Heart right ventricle (tissue), 16 donors: ENCODE measurements at regions not wholly inside any gene's neighbourhood (a gene's known extent, or its start where the extent isn't known, plus 50 kb on each side); places are given as distances from the start of the nearest gene placed in this dataset.

Experiments
- ATAC-seq, 8 donors: fragments of 200-7000 bp; cut with Tn5 transposase; one replicate each; pipeline ENCODE4 v1.9.1; 2020; ENCODE audit warnings: mild to moderate bottlenecking in 8 of 8, moderate library complexity in 8 of 8, moderate number of reproducible peaks in 1 of 8
- DNase-seq, 2 donors: peaks; one replicate each; pipeline ENCODE4 v3.0.0-alpha.2; 2020
- H3K27ac ChIP-seq, 10 donors: fragments of 200-600 bp; sonication (generic) in 2 of 10; one replicate each; pipeline versions ENCODE4 v1.5.0 to v1.8.0; 2020 to 2022; ENCODE audit warnings: mild to moderate bottlenecking in 3 of 10
- H3K27me3 ChIP-seq, 7 donors: fragments of 200-600 bp; one replicate each; pipeline ENCODE4 v1.8.0; 2021 to 2022; ENCODE audit warnings: mild to moderate bottlenecking in 2 of 7
- H3K36me3 ChIP-seq, 9 donors: fragments of 200-600 bp; sonication (generic) in 1 of 9; one replicate each; pipeline versions ENCODE4 v1.5.0 to v1.8.0; 2020 to 2022; ENCODE audit warnings: mild to moderate bottlenecking in 2 of 9
- H3K4me1 ChIP-seq, 9 donors: fragments of 200-600 bp; sonication (generic) in 1 of 9; one replicate each; pipeline versions ENCODE4 v1.5.0 to v1.8.0; 2020 to 2022; ENCODE audit warnings: mild to moderate bottlenecking in 4 of 9
- H3K4me3 ChIP-seq, 10 donors: fragments of 200-600 bp; sonication (generic) in 2 of 10; one replicate each; pipeline versions ENCODE4 v1.5.0 to v1.8.0; 2020 to 2022; ENCODE audit warnings: mild to moderate bottlenecking in 7 of 10, moderate library complexity in 2 of 10
- H3K9me3 ChIP-seq, 11 donors: fragments of 200-600 bp in 10 of 11; sonication (generic) in 2 of 11; one replicate each; pipeline versions ENCODE4 v1.5.0 to v1.8.0; 2013 to 2022; ENCODE audit warnings: mild to moderate bottlenecking in 2 of 11, control low read depth in 1 of 11, moderate library complexity in 1 of 11
- WGBS, 2 donors: extraction: QIAGEN DNeasy Blood & Tissue Kit; methylation state at CpG; one replicate each; pipeline ENCODE4 v1.1.7; 2013; ENCODE audit warnings: inconsistent platforms in 1 of 2; 5-methylcytosine and 5-hydroxymethylcytosine counted together
- intact Hi-C, 10 donors: fragments of 100-400 bp; cut with DNase I; formaldehyde crosslinking; loops; one replicate each; pipeline versions ENCODE4 v1.11.1 to v1.14.2; 2022
- TF ChIP-seq, protein P1 (sequence below), 9 donors: fragments of 200-600 bp; sonication (generic) in 2 of 9; IDR thresholded peaks; one replicate each; pipeline versions ENCODE4 v1.5.0 to v1.8.0; 2021 to 2022; ENCODE audit warnings: antibody characterized with exemption in 9 of 9, mild to moderate bottlenecking in 5 of 9, moderate library complexity in 1 of 9
- donor health status: Arrhythmogenic right ventricular cardiomyopathy.
- donor health status: ischemic (EF 13 %, LVEDD 7.1; RV severe dilation, severe dysfunction).
- donor health status: healthy with polysubstance abuse.
- donor health status: DM: no; HTN: yes; CAD: no.
- donor health status: DM: no; HTN: no; CAD: no.
- donor health status: ischemic (EF 25% LVEDD 6.9; RV normal size, moderate dysfunction).
- donor health status: ischemic (EF 25% LVEDD 5.7; RV mildly dilated, moderate dysfunction).
- donor health status: healthy.
- donor health status: DM: yes; HTN: yes; CAD: no.
- donor health status: Ischemic cardiomyopathy.
- donor health status: ischemic (EF 35%, LVEDD 5.7; RV mildly dilated, moderate dysfunction).
- donor health status: nonischemic (EF 11% LVEDD 7.7; RV severe dilation, severe dysfunction).
- donor health status: DM: yes; HTN: yes; CAD: no.
- donor health status: PGD.
- donor health status: ischemic (EF 29% LVEDD 5.4; RV normal size, mild dysfunction).
- donor health status: nonischemic (EF 23%, LVEDD 6.1; RV moderate dilation, normal function).

DNA sequence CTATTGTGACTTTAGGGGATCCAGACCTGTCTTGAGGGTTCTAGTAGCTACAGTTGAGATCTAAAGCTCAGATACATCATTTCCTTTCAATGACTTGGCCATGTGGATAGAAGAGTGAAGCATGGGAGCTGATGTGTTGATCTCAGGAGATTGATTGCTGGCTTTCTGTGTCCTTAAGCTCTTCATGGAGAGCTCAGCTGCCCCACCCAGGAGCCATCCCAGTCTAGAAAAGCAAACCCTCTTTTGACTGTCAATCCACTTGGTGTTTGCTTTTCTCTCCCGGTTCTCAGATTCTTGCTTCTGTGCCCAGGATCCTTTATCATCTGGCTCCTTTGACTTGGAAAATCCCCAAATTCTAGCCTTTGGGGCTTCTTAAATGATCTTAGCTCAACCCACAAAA is 87.2 kb downstream of the ATP1A1 start:
- no peak for ATAC-seq

DNA sequence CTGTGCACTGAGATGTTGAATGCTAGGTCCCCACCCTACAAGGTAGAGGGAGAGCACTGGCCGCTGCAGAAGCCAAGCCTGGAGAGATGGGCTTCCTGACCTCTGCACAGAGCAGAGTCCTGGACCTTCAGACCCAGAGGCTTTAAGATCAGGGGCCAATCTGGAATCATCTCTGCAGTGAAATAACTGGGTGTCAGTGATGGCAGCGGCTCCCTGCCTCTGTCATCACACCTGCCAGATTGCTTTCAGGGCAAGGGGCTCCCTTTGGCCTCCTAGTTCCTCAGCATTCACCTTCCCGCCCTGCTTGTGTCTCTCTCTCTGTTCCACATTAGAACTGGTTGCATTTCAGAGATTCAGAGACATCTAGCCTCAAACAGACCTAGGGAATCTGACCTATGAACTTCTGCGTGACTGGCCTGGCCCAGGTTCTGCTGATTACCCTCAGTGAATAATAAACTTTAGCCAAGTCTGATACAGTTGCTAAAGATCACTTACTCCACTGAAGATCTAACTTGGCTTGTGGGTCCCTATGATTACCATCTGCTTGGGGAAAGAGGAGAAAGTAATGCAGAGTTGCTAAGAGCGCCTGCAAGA is 87.8 kb downstream of the ATP1A1 start:
- H3K9me3 ChIP-seq = no peaks in the 10 kb centered on the region
- no peaks in the 10 kb centered on the region for H3K36me3 ChIP-seq
- WGBS, 2 donors = 91% methylated on average over 5 of the region's 5 CpGs
- intact Hi-C loops = no loop called here
- ATAC-seq = no peak
- H3K4me1 ChIP-seq = peaks cover 0 to 5% (median 0%) of the 10 kb centered on the region in 9 donors
- H3K27ac ChIP-seq = no peak overlapping the region
- DNase-seq = no peak
- TF ChIP-seq, protein P1, sequence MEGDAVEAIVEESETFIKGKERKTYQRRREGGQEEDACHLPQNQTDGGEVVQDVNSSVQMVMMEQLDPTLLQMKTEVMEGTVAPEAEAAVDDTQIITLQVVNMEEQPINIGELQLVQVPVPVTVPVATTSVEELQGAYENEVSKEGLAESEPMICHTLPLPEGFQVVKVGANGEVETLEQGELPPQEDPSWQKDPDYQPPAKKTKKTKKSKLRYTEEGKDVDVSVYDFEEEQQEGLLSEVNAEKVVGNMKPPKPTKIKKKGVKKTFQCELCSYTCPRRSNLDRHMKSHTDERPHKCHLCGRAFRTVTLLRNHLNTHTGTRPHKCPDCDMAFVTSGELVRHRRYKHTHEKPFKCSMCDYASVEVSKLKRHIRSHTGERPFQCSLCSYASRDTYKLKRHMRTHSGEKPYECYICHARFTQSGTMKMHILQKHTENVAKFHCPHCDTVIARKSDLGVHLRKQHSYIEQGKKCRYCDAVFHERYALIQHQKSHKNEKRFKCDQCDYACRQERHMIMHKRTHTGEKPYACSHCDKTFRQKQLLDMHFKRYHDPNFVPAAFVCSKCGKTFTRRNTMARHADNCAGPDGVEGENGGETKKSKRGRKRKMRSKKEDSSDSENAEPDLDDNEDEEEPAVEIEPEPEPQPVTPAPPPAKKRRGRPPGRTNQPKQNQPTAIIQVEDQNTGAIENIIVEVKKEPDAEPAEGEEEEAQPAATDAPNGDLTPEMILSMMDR (IDR thresholded peaks at IDR 0.05) = no peak
- no peaks in the 10 kb centered on the region for H3K27me3 ChIP-seq
- H3K4me3 ChIP-seq = no peak overlapping the region

More for the DNA sequence above, 87.2 kb downstream of the ATP1A1 start:
- intact Hi-C loops = no loop called here
- TF ChIP-seq, protein P1 (IDR thresholded peaks at IDR 0.05) = no peak
- Histone ChIP-seq H3K36me3 (no peaks in the 10 kb centered on the region), H3K4me1 (peaks cover 0 to 4% (median 0%) of the 10 kb centered on the region in 9 donors), H3K27ac (no peak overlapping the region), H3K27me3 (no peaks in the 10 kb centered on the region), H3K9me3 (no peaks in the 10 kb centered on the region), H3K4me3 (no peak overlapping the region)
- DNase-seq = no peak
- WGBS, 2 donors = 4 to 37% methylated on average over 1 of the region's 1 CpG

DNA sequence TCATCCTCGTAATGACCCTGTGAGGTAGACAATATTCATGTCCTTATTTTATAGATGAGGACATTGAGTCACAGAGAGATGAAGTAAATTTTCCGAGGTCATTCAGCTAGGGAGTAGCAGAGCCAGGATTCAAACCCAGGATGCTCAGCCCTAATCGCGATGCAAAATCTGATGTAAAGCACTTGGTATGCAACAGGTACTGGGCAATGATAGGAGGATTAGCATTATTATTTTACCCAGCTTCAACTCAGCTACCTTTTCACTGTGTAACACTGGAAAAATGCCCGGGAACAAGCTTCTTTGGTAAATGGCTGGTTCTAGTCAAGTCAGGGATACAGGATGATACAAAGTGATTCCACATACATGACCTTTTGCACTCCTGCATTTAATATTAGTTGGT is 88.7 kb downstream of the ATP1A1 start:
- WGBS, 2 donors = 92 to 93% methylated on average over 5 of the region's 5 CpGs
- TF ChIP-seq, protein P1 (IDR thresholded peaks at IDR 0.05) = no peak
- intact Hi-C loops = no loop called here
- H3K4me1 ChIP-seq = peaks cover 0 to 10% (median 0%) of the 10 kb centered on the region in 9 donors
- H3K27ac ChIP-seq = no peak overlapping the region
- H3K9me3 ChIP-seq = no peaks in the 10 kb centered on the region
- DNase-seq (no peak), ATAC-seq (no peak)
- H3K36me3 ChIP-seq = no peaks in the 10 kb centered on the region
- no peak overlapping the region for H3K4me3 ChIP-seq
- H3K27me3 ChIP-seq = no peaks in the 10 kb centered on the region

DNA sequence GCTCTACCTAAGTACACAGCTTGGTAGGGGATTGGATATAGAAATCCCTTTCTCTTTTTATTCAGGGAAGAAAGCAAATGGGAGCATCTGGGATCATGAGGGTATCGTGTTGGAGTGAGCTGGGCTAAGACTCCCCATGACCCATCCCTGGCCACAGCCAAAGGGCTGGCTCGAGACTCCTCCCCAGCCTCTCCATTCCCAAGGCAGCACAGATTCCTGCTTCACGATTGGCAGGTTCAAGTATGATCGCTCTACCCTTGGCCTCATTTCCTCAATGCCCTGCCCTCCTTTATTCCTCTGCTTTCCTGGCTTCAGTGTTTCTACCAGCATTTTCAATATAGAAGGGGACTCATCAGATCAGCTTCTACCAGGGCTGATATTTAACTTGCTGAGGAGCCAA is 89.7 kb downstream of the ATP1A1 start:
- WGBS, 2 donors = 75 to 77% methylated on average over 4 of the region's 4 CpGs
- Histone ChIP-seq H3K4me1 (peaks cover 0 to 6% (median 0%) of the 10 kb centered on the region in 9 donors), H3K9me3 (no peaks in the 10 kb centered on the region), H3K36me3 (no peaks in the 10 kb centered on the region), H3K27ac (no peak overlapping the region), H3K27me3 (no peaks in the 10 kb centered on the region), H3K4me3 (no peak overlapping the region)
- intact Hi-C loops = no loop called here
- ATAC-seq (no peak), DNase-seq (no peak)
- TF ChIP-seq, protein P1 (IDR thresholded peaks at IDR 0.05) = no peak
